IMR-90 (cell line): ENCODE measurements at regions not wholly inside any gene's neighbourhood (a gene's known extent, or its start where the extent isn't known, plus 50 kb on each side); places are given as distances from the start of the nearest gene placed in this dataset.

ENCODE experiments used
- ATAC-seq: fragments of 200-7000 bp; cut with Tn5 transposase; 2 replicates; pipeline ENCODE4 v1.9.1; 2020; ENCODE audit warnings: low read depth, mild to moderate bottlenecking, moderate library complexity
- BruUV-seq: library from RNA; stranded (reverse); fragments of 400-500 nt; replicated peaks from 2 replicates; lab custom pipeline; 2021; lab: Mats Ljungman, UMichigan
- CTCF ChIA-PET: fragments of 300-600 bp; formaldehyde crosslinking; extraction: SDS; loops from one replicate; lab custom pipeline; 2021; ENCODE audit warnings: antibody characterized with exemption; lab: Yijun Ruan, JAX
- POLR2A ChIA-PET: fragments of 300-600 bp; sonication (Branson Sonifier 250); formaldehyde crosslinking; loops from one replicate; lab custom pipeline; 2022; ENCODE audit warnings: antibody characterized with exemption; ENCODE audit not compliant: unreplicated experiment; lab: Charles Lee
- DNase-seq: peaks from one replicate; pipeline ENCODE4 v3.0.0; 2013
- H2AFZ ChIP-seq: replicated peaks from 2 replicates; pipeline ENCODE3; 2013; ENCODE audit warnings: low read length, mild to moderate bottlenecking; ENCODE audit not compliant: poor library complexity
- H2AK5ac ChIP-seq: 2 replicates; pipeline ENCODE4 v1.6.1; 2013; ENCODE audit warnings: low read depth, low read length, inconsistent platforms
- H2AK9ac ChIP-seq: replicated peaks from 2 replicates; pipeline ENCODE3; 2013; ENCODE audit warnings: mild to moderate bottlenecking, low read depth, low read length, moderate library complexity; ENCODE audit not compliant: poor library complexity
- H2BK120ac ChIP-seq: 2 replicates; pipeline ENCODE4 v1.6.1; 2013; ENCODE audit warnings: low read depth, low read length, inconsistent platforms
- H2BK15ac ChIP-seq: 3 replicates; pipeline ENCODE4 v1.6.1; 2013; ENCODE audit warnings: low read depth, low read length, inconsistent platforms
- H2BK20ac ChIP-seq: 2 replicates; pipeline ENCODE4 v1.6.1; 2013; ENCODE audit warnings: low read depth, mild to moderate bottlenecking, inconsistent platforms, low read length, moderate library complexity
- H2BK5ac ChIP-seq: 2 replicates; pipeline ENCODE4 v1.6.1; 2013; ENCODE audit warnings: mild to moderate bottlenecking, low read depth, low read length, inconsistent platforms; ENCODE audit not compliant: poor library complexity, severe bottlenecking
- H3K14ac ChIP-seq: replicated peaks from 2 replicates; pipeline ENCODE4 v1.6.1; 2013; ENCODE audit warnings: low read depth, low read length, inconsistent platforms
- H3K18ac ChIP-seq: 2 replicates; pipeline ENCODE4 v1.6.1; 2013; ENCODE audit warnings: low read depth, low read length, control low read depth
- H3K23ac ChIP-seq: 2 replicates; pipeline ENCODE4 v1.6.1; 2013; ENCODE audit warnings: low read depth, low read length, inconsistent platforms
- H3K27ac ChIP-seq: 2 replicates; pipeline ENCODE4 v1.5.1; 2013; ENCODE audit warnings: mild to moderate bottlenecking, control low read depth, low read length; ENCODE audit not compliant: insufficient read depth
- H3K27me3 ChIP-seq: 2 replicates; pipeline ENCODE4 v1.6.1; 2013; ENCODE audit warnings: low read length; ENCODE audit not compliant: control insufficient read depth, insufficient read depth
- H3K36me3 ChIP-seq: 2 replicates; pipeline ENCODE4 v1.6.1; 2013; ENCODE audit warnings: low read length, mixed read lengths; ENCODE audit not compliant: control insufficient read depth, insufficient read depth
- H3K4ac ChIP-seq: 2 replicates; pipeline ENCODE4 v1.6.1; 2013; ENCODE audit warnings: low read depth, low read length, inconsistent platforms
- H3K4me1 ChIP-seq: 2 replicates; pipeline ENCODE4 v1.6.1; 2013; ENCODE audit warnings: low read length, mixed read lengths; ENCODE audit not compliant: control insufficient read depth, insufficient read depth
- H3K4me2 ChIP-seq: 2 replicates; pipeline ENCODE4 v1.6.1; 2013; ENCODE audit warnings: low read depth, mild to moderate bottlenecking, control low read depth, low read length, moderate library complexity
- H3K4me3 ChIP-seq: 2 replicates; pipeline ENCODE4 v1.5.1; 2013; ENCODE audit warnings: low read depth, mild to moderate bottlenecking, control low read depth, low read length, moderate library complexity; ENCODE audit not compliant: insufficient read depth
- H3K56ac ChIP-seq: 2 replicates; pipeline ENCODE4 v1.6.1; 2013; ENCODE audit warnings: low read length, inconsistent platforms; ENCODE audit not compliant: insufficient read depth; ENCODE audit errors: extremely low read depth
- H3K79me1 ChIP-seq, 2 experiments: 2 replicates each; pipeline ENCODE4 v1.6.1; 2013; ENCODE audit warnings: low read length in 2 of 2, inconsistent platforms in 1 of 2, low read depth in 1 of 2
- H3K9ac ChIP-seq: 2 replicates; pipeline ENCODE4 v1.6.1; 2013; ENCODE audit warnings: low read depth, low read length, control low read depth
- H3K9me1 ChIP-seq: 2 replicates; pipeline ENCODE4 v1.6.1; 2013; ENCODE audit warnings: low read length, inconsistent platforms; ENCODE audit not compliant: insufficient read depth
- H3K9me3 ChIP-seq: 2 replicates; pipeline ENCODE4 v1.6.1; 2013; ENCODE audit warnings: low read length; ENCODE audit not compliant: control insufficient read depth, insufficient read depth
- H4K20me1 ChIP-seq: 2 replicates; pipeline ENCODE4 v1.6.1; 2013; ENCODE audit warnings: low read length, inconsistent platforms; ENCODE audit not compliant: insufficient read depth
- H4K5ac ChIP-seq: 2 replicates; pipeline ENCODE4 v1.6.1; 2013; ENCODE audit warnings: mild to moderate bottlenecking, low read depth, low read length, control low read depth
- H4K8ac ChIP-seq, 2 experiments: 2 replicates each; pipeline ENCODE4 v1.6.1; 2013; ENCODE audit warnings: low read depth in 2 of 2, low read length in 2 of 2, control low read depth in 1 of 2, inconsistent platforms in 1 of 2
- H4K91ac ChIP-seq: 2 replicates; pipeline ENCODE4 v1.6.1; 2013; ENCODE audit warnings: low read depth, low read length, inconsistent platforms; ENCODE audit not compliant: insufficient read depth
- BHLHE40 ChIP-seq: fragments of 150-350 bp; IDR thresholded peaks from 2 replicates; pipeline ENCODE4 v1.6.1; 2016; ENCODE audit warnings: mild to moderate bottlenecking, low read depth, low read length
- WGBS, 2 experiments: methylation state at CpG; one replicate each; pipeline versions ENCODE4 v1.1.5 to v1.1.7; 2013; ENCODE audit warnings: missing lambda C conversion rate in 2 of 2; ENCODE audit not compliant: insufficient read length in 1 of 2; ENCODE audit errors: extremely low coverage in 2 of 2; 5-methylcytosine and 5-hydroxymethylcytosine counted together
- dilution Hi-C: fragments of 300-500 bp; cut with HindIII; formaldehyde crosslinking; loops from one replicate; pipeline ENCODE4 v1.14.3; 2018; ENCODE audit warnings: low sequenced_read_pairs; ENCODE audit not compliant: unreplicated experiment
- in situ Hi-C: fragments of 300-500 bp; cut with MboI; formaldehyde crosslinking; loops from 3 replicates; pipeline ENCODE4 v1.14.3; 2019; ENCODE audit warnings: low sequenced_read_pairs, inconsistent platforms, mixed read lengths
- intact Hi-C: fragments of 100-400 bp; cut with micrococcal nuclease; formaldehyde crosslinking; loops from 2 replicates; pipeline ENCODE4 v1.10.0; 2022

DNA sequence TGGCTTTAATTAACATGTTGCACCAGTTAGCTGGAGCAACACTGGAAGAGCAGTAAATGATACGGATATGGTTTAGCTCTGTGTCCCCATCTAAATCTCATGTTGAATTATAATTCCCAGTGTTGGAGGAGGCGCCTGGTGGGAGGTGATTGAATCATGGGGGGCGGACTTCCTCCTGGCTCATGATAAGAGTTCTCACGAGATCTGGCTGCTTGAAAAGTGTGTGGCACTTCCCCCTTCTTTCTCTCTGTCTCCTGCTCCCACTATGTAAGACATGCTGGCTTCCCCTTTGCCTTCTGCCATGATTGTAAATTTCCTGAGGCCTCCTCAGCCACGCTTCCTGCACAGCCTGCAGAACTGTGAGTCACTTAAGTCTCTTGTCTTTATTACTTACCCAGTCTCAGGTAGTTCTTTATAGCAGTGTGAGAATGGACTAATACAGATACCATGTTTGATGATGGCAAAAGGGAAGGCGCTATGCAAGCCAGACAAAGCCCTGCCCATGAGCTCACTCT, 963.6 kb downstream of the SOCS6 start:
- H3K18ac ChIP-seq: no peak overlapping the region
- ChIA-PET POLR2A (no interaction called here), CTCF (no interaction called here)
- no peak overlapping the region for H3K4ac ChIP-seq
- no peak overlapping the region for H2AK9ac ChIP-seq
- ATAC-seq (no peak), DNase-seq (no peak)
- no peaks in the 10 kb centered on the region for H3K9me1 ChIP-seq
- no CpG with 5 or more reads among the region's 6 CpGs for WGBS, 2 experiments
- no peak overlapping the region for H2AFZ ChIP-seq
- no peak overlapping the region for H3K27ac ChIP-seq
- H4K8ac ChIP-seq: no peak overlapping the region
- no peaks in the 10 kb centered on the region for H3K27me3 ChIP-seq
- no peak overlapping the region for H3K14ac ChIP-seq
- no peak for TF ChIP-seq BHLHE40
- H2BK20ac ChIP-seq: no peak overlapping the region
- H4K5ac ChIP-seq: no peak overlapping the region
- H3K4me1 ChIP-seq: no peaks in the 10 kb centered on the region
- no TSS peak for BruUV-seq
- H3K9ac ChIP-seq: no peak overlapping the region
- H3K36me3 ChIP-seq: no peaks in the 10 kb centered on the region
- no peak overlapping the region for H3K4me2 ChIP-seq
- H2BK5ac ChIP-seq: no peak overlapping the region
- no peak overlapping the region for H4K91ac ChIP-seq
- H3K9me3 ChIP-seq: peaks cover 12% of the 10 kb centered on the region
- H3K79me1 ChIP-seq: no peaks in the 10 kb centered on the region
- H3K56ac ChIP-seq: no peak overlapping the region
- no peaks in the 10 kb centered on the region for H4K20me1 ChIP-seq
- in situ Hi-C loops (no loop called here), dilution Hi-C loops (no loop called here), intact Hi-C loops (no loop called here)
- no peak overlapping the region for H2AK5ac ChIP-seq
- no peak overlapping the region for H2BK120ac ChIP-seq
- H3K4me3 ChIP-seq: no peak overlapping the region
- no peak overlapping the region for H3K23ac ChIP-seq
- no peak overlapping the region for H2BK15ac ChIP-seq
